Transverse colon (tissue), 4 donors: ENCODE measurements at regions not wholly inside any gene's neighbourhood (a gene's known extent, or its start where the extent isn't known, plus 50 kb on each side); places are given as distances from the start of the nearest gene placed in this dataset.

ENCODE experiments used
- DNase-seq: peaks from one replicate; pipeline ENCODE4 v3.0.0-alpha.2; 2019
- H3K27ac ChIP-seq, 4 donors: fragments of 200-600 bp; sonication (generic); 2 replicates each; pipeline ENCODE4 v1.5.1; 2016 to 2018; ENCODE audit warnings: inconsistent platforms in 4 of 4
- H3K27me3 ChIP-seq: fragments of 200-600 bp; sonication (generic); 2 replicates; pipeline ENCODE4 v1.5.1; 2017; ENCODE audit warnings: inconsistent platforms
- H3K36me3 ChIP-seq, 4 donors: fragments of 200-600 bp; sonication (generic); 2 replicates each; pipeline ENCODE4 v1.5.1; 2017 to 2019; ENCODE audit warnings: inconsistent platforms in 4 of 4
- H3K4me1 ChIP-seq, 4 donors: fragments of 200-600 bp; sonication (generic); 2 replicates each; pipeline ENCODE4 v1.5.1; 2017 to 2020; ENCODE audit warnings: inconsistent platforms in 4 of 4
- H3K4me3 ChIP-seq, 4 donors: fragments of 200-600 bp; sonication (generic); 1 replicate in 1 of 4; 2 replicates in 3 of 4; pipeline versions ENCODE4 v1.5.1 to v1.6.1; 2017 to 2019; ENCODE audit warnings: inconsistent platforms in 4 of 4
- H3K9me3 ChIP-seq, 2 donors: fragments of 200-600 bp; sonication (generic); 2 replicates each; pipeline ENCODE4 v1.5.1; 2017 to 2019; ENCODE audit warnings: inconsistent platforms in 2 of 2
- CTCF ChIP-seq, 5 experiments: fragments of 200-600 bp in 3 of 5; fragments of 450-650 bp in 2 of 5; sonication (generic) in 3 of 5; IDR thresholded peaks; 1 replicate in 2 of 5; 2 replicates in 3 of 5; pipeline ENCODE4 v1.5.1; 2016 to 2017; ENCODE audit warnings: antibody characterized with exemption in 5 of 5, inconsistent platforms in 3 of 5, mild to moderate bottlenecking in 2 of 5, moderate library complexity in 1 of 5
- EP300 ChIP-seq: sonication (generic); formaldehyde crosslinking; IDR thresholded peaks from one replicate; pipeline ENCODE4 v1.6.1; 2017; ENCODE audit warnings: antibody characterized with exemption, low read depth
- POLR2A ChIP-seq: fragments of 450-650 bp; IDR thresholded peaks from one replicate; pipeline ENCODE4 v1.6.1; 2016; ENCODE audit warnings: antibody characterized with exemption, mild to moderate bottlenecking, moderate library complexity
- POLR2AphosphoS5 ChIP-seq, 3 donors: sonication (generic); formaldehyde crosslinking; IDR thresholded peaks; one replicate each; pipeline ENCODE4 v1.6.1; 2016; ENCODE audit warnings: antibody characterized with exemption in 3 of 3
- WGBS, 2 donors: methylation state at CpG; one replicate each; pipeline ENCODE4 v1.1.5; 2018; ENCODE audit warnings: low coverage in 1 of 2; 5-methylcytosine and 5-hydroxymethylcytosine counted together
- in situ Hi-C, 4 donors: fragments of 200-750 bp; cut with MboI; loops; one replicate each; pipeline versions ENCODE4 v1.15.0 to v1.15.1; 2017; ENCODE audit warnings: low sequenced_read_pairs in 3 of 4, low pct_ligation_motif_present in 1 of 4, low pct_unique_long_range_greater_than_20kb in 1 of 4
- intact Hi-C: fragments of 100-400 bp; cut with DNase I; formaldehyde crosslinking; loops from one replicate; pipeline ENCODE4 v1.15.1; 2023; ENCODE audit warnings: low total_unique reads

DNA sequence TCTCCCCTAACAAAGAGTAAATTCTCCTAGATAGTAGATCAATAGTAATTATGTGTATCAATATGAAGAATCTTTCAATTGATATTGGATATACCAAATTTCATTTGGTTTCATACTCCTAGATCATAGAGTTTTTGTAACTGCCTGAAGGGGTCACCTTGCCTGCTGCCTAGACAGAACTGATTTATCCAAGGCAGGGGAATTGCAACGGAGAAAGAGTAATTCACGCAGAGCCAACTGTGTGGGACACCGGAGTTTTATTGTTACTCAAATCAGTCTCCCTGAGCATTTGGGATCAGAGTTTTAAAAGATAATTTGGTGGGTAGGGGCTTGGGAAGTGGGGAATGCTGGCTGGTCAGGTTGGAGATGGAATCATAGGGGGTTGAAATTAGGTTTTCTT lies 92.2 kb upstream of the SLC8A1 start:
- Histone ChIP-seq H3K27ac (no peak overlapping the region), H3K36me3 (no peaks in the 10 kb centered on the region), H3K4me3 (no peak overlapping the region), H3K4me1 (no peaks in the 10 kb centered on the region), H3K9me3 (no peaks in the 10 kb centered on the region), H3K27me3 (no peaks in the 10 kb centered on the region)
- intact Hi-C loops: no loop called here
- in situ Hi-C loops: no loop called here
- WGBS, 2 donors: 92 to 95% methylated on average over 3 of the region's 3 CpGs
- no peak for DNase-seq
- no peak for TF ChIP-seq EP300
- no peak for TF ChIP-seq POLR2A
- no peak for TF ChIP-seq POLR2AphosphoS5 (IDR thresholded peaks at IDR 0.05)
- no peak for TF ChIP-seq CTCF (IDR thresholded peaks at IDR 0.05)

GRCh38 chr2:40545645-40546044 lies 93.8 kb upstream of the SLC8A1 start:
- 65 to 69% methylated on average over 4 of the region's 4 CpGs for WGBS, 2 donors
- TF ChIP-seq POLR2AphosphoS5 (IDR thresholded peaks at IDR 0.05) (no peak), POLR2A (no peak), EP300 (no peak), CTCF (IDR thresholded peaks at IDR 0.05) (no peak)
- Histone ChIP-seq H3K4me1 (no peaks in the 10 kb centered on the region), H3K27ac (no peak overlapping the region), H3K36me3 (no peaks in the 10 kb centered on the region), H3K27me3 (no peaks in the 10 kb centered on the region), H3K4me3 (no peak overlapping the region), H3K9me3 (no peaks in the 10 kb centered on the region)
- intact Hi-C loops (no loop called here), in situ Hi-C loops (no loop called here)
- DNase-seq: no peak

GRCh38 chr2:40546439-40547191 lies 94.7 kb upstream of the SLC8A1 start:
- H3K36me3 ChIP-seq: no peaks in the 10 kb centered on the region
- no peaks in the 10 kb centered on the region for H3K4me1 ChIP-seq
- H3K27ac ChIP-seq: no peak overlapping the region
- no peak overlapping the region for H3K4me3 ChIP-seq
- intact Hi-C loops (no loop called here), in situ Hi-C loops (no loop called here)
- H3K27me3 ChIP-seq: no peaks in the 10 kb centered on the region
- 53 to 58% methylated on average over 8 of the region's 8 CpGs for WGBS, 2 donors
- no peak for TF ChIP-seq EP300
- no peak for TF ChIP-seq POLR2A
- TF ChIP-seq POLR2AphosphoS5 (IDR thresholded peaks at IDR 0.05): no peak
- TF ChIP-seq CTCF (IDR thresholded peaks at IDR 0.05): no peak
- DNase-seq: no peak
- no peaks in the 10 kb centered on the region for H3K9me3 ChIP-seq

GRCh38 chr2:40548521-40548920 lies 96.6 kb upstream of the SLC8A1 start:
- no peak overlapping the region for H3K27ac ChIP-seq
- intact Hi-C loops (no loop called here), in situ Hi-C loops (no loop called here)
- no peaks in the 10 kb centered on the region for H3K27me3 ChIP-seq
- no peak for DNase-seq
- H3K4me1 ChIP-seq: no peaks in the 10 kb centered on the region
- TF ChIP-seq EP300: no peak
- TF ChIP-seq POLR2AphosphoS5 (IDR thresholded peaks at IDR 0.05): no peak
- no peak overlapping the region for H3K4me3 ChIP-seq
- H3K9me3 ChIP-seq: no peaks in the 10 kb centered on the region
- 85 to 89% methylated on average over 1 of the region's 1 CpG for whole genome bisulfite sequencing, 2 donors
- H3K36me3 ChIP-seq: no peaks in the 10 kb centered on the region

- intact Hi-C loops (no loop called here), in situ Hi-C loops (loop anchor here (10.0 to 25.0 kb wide), 3 partner anchors 635 to 645 kb away; no protein-coding TSS in a partner anchor)
- DNase-seq: no peak
- Histone ChIP-seq H3K4me1 (no peaks in the 10 kb centered on the region), H3K4me3 (no peak overlapping the region), H3K27ac (no peak overlapping the region), H3K36me3 (no peaks in the 10 kb centered on the region), H3K27me3 (no peaks in the 10 kb centered on the region), H3K9me3 (no peaks in the 10 kb centered on the region)
- TF ChIP-seq EP300 (no peak), POLR2A (no peak), POLR2AphosphoS5 (IDR thresholded peaks at IDR 0.05) (no peak), CTCF (IDR thresholded peaks at IDR 0.05) (no peak)
- 70 to 83% methylated on average over 1 of the region's 1 CpG for WGBS, 2 donors
Measured at GRCh38 chr2:40550085-40550484, 98.2 kb upstream of the SLC8A1 start.
